PC-3 (cell line): ENCODE measurements at regions not wholly inside any gene's neighbourhood (a gene's known extent, or its start where the extent isn't known, plus 50 kb on each side); places are given as distances from the start of the nearest gene placed in this dataset.

Experiments used
- EZH2 ChIP-seq: fragments of 300-600 bp; sonication (generic); IDR thresholded peaks from one replicate; pipeline ENCODE4 v1.6.1; 2017; ENCODE audit warnings: antibody characterized with exemption, mild to moderate bottlenecking, low read length; ENCODE audit not compliant: unreplicated experiment
- TF ChIP-seq, protein P1 (sequence below): fragments of 300-600 bp; sonication (generic); conservative IDR thresholded peaks from 2 replicates; pipeline ENCODE4 v1.5.1; 2017; ENCODE audit warnings: antibody characterized with exemption, low read depth, mild to moderate bottlenecking, low read length

DNA sequence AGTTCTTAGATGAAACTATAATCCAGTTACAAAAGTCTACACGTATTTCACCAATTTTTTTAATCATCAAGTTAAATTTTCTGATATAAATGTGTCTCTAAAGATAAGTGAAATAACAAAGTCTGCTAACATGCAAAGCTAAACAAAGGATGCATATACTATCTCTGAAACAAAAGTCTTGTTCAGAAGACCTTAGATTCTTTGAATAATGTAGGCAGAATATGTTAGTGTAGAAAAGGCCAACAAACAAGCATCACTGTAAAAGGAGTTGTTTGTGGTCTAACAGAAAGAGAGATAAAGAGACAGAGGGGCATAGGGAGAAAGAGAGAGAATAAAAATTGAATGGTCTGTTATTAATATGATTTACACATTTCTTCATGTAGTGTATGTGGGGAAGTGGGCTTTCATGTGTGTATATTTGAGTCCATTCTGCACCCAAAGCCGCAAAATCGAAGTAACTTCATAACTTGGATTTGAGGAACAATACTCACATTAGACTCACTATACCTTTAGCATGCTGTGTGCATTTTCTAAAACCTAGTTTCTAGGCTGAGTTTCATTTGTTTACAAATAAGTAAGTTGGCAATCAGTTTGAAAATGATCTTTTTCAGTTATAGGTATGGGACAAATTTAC, 734.8 kb upstream of the REG3G start:
- TF ChIP-seq EZH2: no peak
- TF ChIP-seq, protein P1, sequence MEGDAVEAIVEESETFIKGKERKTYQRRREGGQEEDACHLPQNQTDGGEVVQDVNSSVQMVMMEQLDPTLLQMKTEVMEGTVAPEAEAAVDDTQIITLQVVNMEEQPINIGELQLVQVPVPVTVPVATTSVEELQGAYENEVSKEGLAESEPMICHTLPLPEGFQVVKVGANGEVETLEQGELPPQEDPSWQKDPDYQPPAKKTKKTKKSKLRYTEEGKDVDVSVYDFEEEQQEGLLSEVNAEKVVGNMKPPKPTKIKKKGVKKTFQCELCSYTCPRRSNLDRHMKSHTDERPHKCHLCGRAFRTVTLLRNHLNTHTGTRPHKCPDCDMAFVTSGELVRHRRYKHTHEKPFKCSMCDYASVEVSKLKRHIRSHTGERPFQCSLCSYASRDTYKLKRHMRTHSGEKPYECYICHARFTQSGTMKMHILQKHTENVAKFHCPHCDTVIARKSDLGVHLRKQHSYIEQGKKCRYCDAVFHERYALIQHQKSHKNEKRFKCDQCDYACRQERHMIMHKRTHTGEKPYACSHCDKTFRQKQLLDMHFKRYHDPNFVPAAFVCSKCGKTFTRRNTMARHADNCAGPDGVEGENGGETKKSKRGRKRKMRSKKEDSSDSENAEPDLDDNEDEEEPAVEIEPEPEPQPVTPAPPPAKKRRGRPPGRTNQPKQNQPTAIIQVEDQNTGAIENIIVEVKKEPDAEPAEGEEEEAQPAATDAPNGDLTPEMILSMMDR: no peak
